H1 (cell line): ENCODE measurements at regions not wholly inside any gene's neighbourhood (a gene's known extent, or its start where the extent isn't known, plus 50 kb on each side); places are given as distances from the start of the nearest gene placed in this dataset.

ENCODE experiments used
- SP1 ChIP-seq: IDR thresholded peaks from 2 replicates; pipeline ENCODE4 v1.6.1; 2011; ENCODE audit warnings: low read depth, low read length
- TF ChIP-seq, protein P1 (sequence below), 3 experiments: IDR thresholded peaks; 1 replicate in 2 of 3; 2 replicates in 1 of 3; pipeline versions ENCODE4 v1.5.1 to v1.6.1; 2011; ENCODE audit warnings: low read length in 3 of 3, mild to moderate bottlenecking in 3 of 3, inconsistent platforms in 2 of 3, low read depth in 1 of 3, moderate library complexity in 1 of 3; ENCODE audit not compliant: insufficient read depth in 1 of 3; ENCODE audit errors: control extremely low read depth in 1 of 3
- TF ChIP-seq, protein P2 (sequence below): IDR thresholded peaks from 2 replicates; pipeline ENCODE4 v1.6.1; 2012; ENCODE audit warnings: inconsistent platforms

DNA sequence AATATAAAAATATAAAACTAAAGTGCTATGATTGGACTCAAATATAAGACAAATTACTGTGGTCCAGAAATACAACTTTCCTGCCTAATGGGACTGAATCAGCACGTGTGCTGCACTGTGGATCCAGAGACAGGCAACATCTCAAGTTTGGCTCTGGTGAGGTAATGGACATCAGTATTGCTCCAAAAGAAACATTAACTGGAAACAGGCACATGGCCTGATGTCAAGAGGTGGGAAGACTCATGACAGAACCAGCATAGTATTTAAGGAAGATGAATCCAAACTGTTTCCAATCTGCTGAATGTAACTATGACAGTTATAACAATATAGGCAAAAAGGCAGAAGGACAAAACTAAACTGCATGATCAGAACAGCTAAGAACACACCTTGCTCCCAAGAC is 354.6 kb downstream of the FSIP2 start:
- TF ChIP-seq, protein P1, sequence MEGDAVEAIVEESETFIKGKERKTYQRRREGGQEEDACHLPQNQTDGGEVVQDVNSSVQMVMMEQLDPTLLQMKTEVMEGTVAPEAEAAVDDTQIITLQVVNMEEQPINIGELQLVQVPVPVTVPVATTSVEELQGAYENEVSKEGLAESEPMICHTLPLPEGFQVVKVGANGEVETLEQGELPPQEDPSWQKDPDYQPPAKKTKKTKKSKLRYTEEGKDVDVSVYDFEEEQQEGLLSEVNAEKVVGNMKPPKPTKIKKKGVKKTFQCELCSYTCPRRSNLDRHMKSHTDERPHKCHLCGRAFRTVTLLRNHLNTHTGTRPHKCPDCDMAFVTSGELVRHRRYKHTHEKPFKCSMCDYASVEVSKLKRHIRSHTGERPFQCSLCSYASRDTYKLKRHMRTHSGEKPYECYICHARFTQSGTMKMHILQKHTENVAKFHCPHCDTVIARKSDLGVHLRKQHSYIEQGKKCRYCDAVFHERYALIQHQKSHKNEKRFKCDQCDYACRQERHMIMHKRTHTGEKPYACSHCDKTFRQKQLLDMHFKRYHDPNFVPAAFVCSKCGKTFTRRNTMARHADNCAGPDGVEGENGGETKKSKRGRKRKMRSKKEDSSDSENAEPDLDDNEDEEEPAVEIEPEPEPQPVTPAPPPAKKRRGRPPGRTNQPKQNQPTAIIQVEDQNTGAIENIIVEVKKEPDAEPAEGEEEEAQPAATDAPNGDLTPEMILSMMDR (IDR thresholded peaks at IDR 0.05; ENCODE audit: control extremely low read depth in 1 of 3, insufficient read depth in 1 of 3, low read depth in 1 of 3, low read length in 3 of 3), result no peak
- TF ChIP-seq, protein P2, sequence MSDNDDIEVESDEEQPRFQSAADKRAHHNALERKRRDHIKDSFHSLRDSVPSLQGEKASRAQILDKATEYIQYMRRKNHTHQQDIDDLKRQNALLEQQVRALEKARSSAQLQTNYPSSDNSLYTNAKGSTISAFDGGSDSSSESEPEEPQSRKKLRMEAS, result no peak
- no peak for TF ChIP-seq SP1
